Lower leg skin (tissue), 3 donors: ENCODE measurements at regions not wholly inside any gene's neighbourhood (a gene's known extent, or its start where the extent isn't known, plus 50 kb on each side); places are given as distances from the start of the nearest gene placed in this dataset.

Experiments used
- CTCF ChIP-seq, 3 donors: fragments of 450-650 bp; IDR thresholded peaks; one replicate each; pipeline ENCODE4 v1.5.1; 2016; ENCODE audit warnings: antibody characterized with exemption in 3 of 3, mild to moderate bottlenecking in 3 of 3, moderate library complexity in 2 of 3
- POLR2A ChIP-seq, 2 donors: fragments of 450-650 bp; IDR thresholded peaks; one replicate each; pipeline ENCODE4 v1.6.1; 2016 to 2017; ENCODE audit warnings: antibody characterized with exemption in 2 of 2, mild to moderate bottlenecking in 1 of 2, moderate library complexity in 1 of 2

DNA sequence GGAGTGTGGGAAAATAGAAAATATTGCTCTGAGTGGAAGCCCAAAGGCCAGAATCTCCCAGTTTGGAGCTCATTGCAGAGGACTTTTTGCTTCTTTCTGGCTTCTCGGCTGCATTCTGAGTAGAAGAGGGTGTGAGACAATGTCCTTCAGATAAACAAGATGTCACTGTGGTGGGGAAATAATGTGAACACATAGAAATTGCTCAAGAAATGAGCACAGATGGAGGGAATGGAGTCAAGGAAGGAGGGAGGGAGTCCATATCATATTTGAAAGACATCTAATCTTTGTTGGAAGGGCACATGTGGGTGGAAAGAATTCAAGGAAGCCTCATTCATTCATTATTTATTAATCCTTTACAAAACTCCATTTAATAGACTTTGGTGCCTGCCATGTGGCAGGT lies 145.3 kb downstream of the FAM43A start:
- no peak for TF ChIP-seq CTCF (IDR thresholded peaks at IDR 0.05)
- TF ChIP-seq POLR2A (IDR thresholded peaks at IDR 0.05), result no peak
